Peyer's patch (tissue), 4 donors: ENCODE measurements at regions not wholly inside any gene's neighbourhood (a gene's known extent, or its start where the extent isn't known, plus 50 kb on each side); places are given as distances from the start of the nearest gene placed in this dataset.

ENCODE experiments used
- POLR2A ChIP-seq, 2 donors: fragments of 450-650 bp; IDR thresholded peaks; one replicate each; pipeline ENCODE4 v1.5.1; 2017; ENCODE audit warnings: antibody characterized with exemption in 2 of 2, mild to moderate bottlenecking in 2 of 2, moderate library complexity in 2 of 2
- TF ChIP-seq, protein P1 (sequence below), 6 experiments: fragments of 450-650 bp in 4 of 6; fragments of 200-600 bp in 2 of 6; sonication (generic) in 1 of 6; IDR thresholded peaks; one replicate each; pipeline ENCODE4 v1.5.1; 2017 to 2019; ENCODE audit warnings: antibody characterized with exemption in 6 of 6, mild to moderate bottlenecking in 3 of 6, moderate library complexity in 1 of 6

DNA sequence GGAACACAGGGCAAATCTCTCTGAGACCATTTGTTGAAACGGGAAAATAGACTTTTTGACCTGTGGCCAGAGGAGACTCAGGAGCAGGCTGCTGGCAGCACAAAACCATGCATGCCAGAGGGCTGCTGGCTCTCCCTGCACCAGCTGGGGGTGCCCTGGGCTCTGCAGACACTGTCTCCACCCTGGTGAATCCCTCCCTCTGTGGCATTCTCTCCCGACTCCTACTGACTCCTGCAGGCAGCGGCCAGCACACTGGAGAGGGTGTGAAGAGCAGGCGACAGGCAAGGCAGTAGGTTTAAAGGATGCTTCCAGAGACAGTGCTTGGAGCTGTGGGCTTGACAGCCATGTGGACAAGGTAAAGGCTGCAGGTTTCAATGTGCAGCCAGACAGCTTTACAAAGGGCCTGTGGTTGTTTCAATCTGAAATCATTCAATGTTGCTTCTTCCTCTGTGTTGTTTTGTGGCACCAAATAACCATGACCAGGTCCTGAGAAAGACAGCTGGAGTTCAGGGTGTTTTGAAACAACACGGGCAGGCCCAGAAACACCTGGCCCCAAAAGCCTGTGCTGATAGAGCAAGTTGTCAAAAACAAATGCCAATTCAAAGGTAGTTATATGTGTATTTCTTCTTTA lies 431.0 kb upstream of the ATP10A start:
- TF ChIP-seq, protein P1, sequence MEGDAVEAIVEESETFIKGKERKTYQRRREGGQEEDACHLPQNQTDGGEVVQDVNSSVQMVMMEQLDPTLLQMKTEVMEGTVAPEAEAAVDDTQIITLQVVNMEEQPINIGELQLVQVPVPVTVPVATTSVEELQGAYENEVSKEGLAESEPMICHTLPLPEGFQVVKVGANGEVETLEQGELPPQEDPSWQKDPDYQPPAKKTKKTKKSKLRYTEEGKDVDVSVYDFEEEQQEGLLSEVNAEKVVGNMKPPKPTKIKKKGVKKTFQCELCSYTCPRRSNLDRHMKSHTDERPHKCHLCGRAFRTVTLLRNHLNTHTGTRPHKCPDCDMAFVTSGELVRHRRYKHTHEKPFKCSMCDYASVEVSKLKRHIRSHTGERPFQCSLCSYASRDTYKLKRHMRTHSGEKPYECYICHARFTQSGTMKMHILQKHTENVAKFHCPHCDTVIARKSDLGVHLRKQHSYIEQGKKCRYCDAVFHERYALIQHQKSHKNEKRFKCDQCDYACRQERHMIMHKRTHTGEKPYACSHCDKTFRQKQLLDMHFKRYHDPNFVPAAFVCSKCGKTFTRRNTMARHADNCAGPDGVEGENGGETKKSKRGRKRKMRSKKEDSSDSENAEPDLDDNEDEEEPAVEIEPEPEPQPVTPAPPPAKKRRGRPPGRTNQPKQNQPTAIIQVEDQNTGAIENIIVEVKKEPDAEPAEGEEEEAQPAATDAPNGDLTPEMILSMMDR (IDR thresholded peaks at IDR 0.05), result no peak
- no peak for TF ChIP-seq POLR2A (IDR thresholded peaks at IDR 0.05)
